Transverse colon (tissue), 4 donors: ENCODE measurements at regions not wholly inside any gene's neighbourhood (a gene's known extent, or its start where the extent isn't known, plus 50 kb on each side); places are given as distances from the start of the nearest gene placed in this dataset.

Experiments
- DNase-seq: peaks from one replicate; pipeline ENCODE4 v3.0.0-alpha.2; 2019
- H3K27ac ChIP-seq, 4 donors: fragments of 200-600 bp; sonication (generic); 2 replicates each; pipeline ENCODE4 v1.5.1; 2016 to 2018; ENCODE audit warnings: inconsistent platforms in 4 of 4
- H3K27me3 ChIP-seq: fragments of 200-600 bp; sonication (generic); 2 replicates; pipeline ENCODE4 v1.5.1; 2017; ENCODE audit warnings: inconsistent platforms
- H3K36me3 ChIP-seq, 4 donors: fragments of 200-600 bp; sonication (generic); 2 replicates each; pipeline ENCODE4 v1.5.1; 2017 to 2019; ENCODE audit warnings: inconsistent platforms in 4 of 4
- H3K4me1 ChIP-seq, 4 donors: fragments of 200-600 bp; sonication (generic); 2 replicates each; pipeline ENCODE4 v1.5.1; 2017 to 2020; ENCODE audit warnings: inconsistent platforms in 4 of 4
- H3K4me3 ChIP-seq, 4 donors: fragments of 200-600 bp; sonication (generic); 1 replicate in 1 of 4; 2 replicates in 3 of 4; pipeline versions ENCODE4 v1.5.1 to v1.6.1; 2017 to 2019; ENCODE audit warnings: inconsistent platforms in 4 of 4
- H3K9me3 ChIP-seq, 2 donors: fragments of 200-600 bp; sonication (generic); 2 replicates each; pipeline ENCODE4 v1.5.1; 2017 to 2019; ENCODE audit warnings: inconsistent platforms in 2 of 2
- EP300 ChIP-seq: sonication (generic); formaldehyde crosslinking; IDR thresholded peaks from one replicate; pipeline ENCODE4 v1.6.1; 2017; ENCODE audit warnings: antibody characterized with exemption, low read depth
- POLR2A ChIP-seq: fragments of 450-650 bp; IDR thresholded peaks from one replicate; pipeline ENCODE4 v1.6.1; 2016; ENCODE audit warnings: antibody characterized with exemption, mild to moderate bottlenecking, moderate library complexity
- POLR2AphosphoS5 ChIP-seq, 3 donors: sonication (generic); formaldehyde crosslinking; IDR thresholded peaks; one replicate each; pipeline ENCODE4 v1.6.1; 2016; ENCODE audit warnings: antibody characterized with exemption in 3 of 3
- WGBS, 2 donors: methylation state at CpG; one replicate each; pipeline ENCODE4 v1.1.5; 2018; ENCODE audit warnings: low coverage in 1 of 2; 5-methylcytosine and 5-hydroxymethylcytosine counted together
- in situ Hi-C, 4 donors: fragments of 200-750 bp; cut with MboI; loops; one replicate each; pipeline versions ENCODE4 v1.15.0 to v1.15.1; 2017; ENCODE audit warnings: low sequenced_read_pairs in 3 of 4, low pct_ligation_motif_present in 1 of 4, low pct_unique_long_range_greater_than_20kb in 1 of 4
- intact Hi-C: fragments of 100-400 bp; cut with DNase I; formaldehyde crosslinking; loops from one replicate; pipeline ENCODE4 v1.15.1; 2023; ENCODE audit warnings: low total_unique reads
- TF ChIP-seq, protein P1 (sequence below), 5 experiments: fragments of 200-600 bp in 3 of 5; fragments of 450-650 bp in 2 of 5; sonication (generic) in 3 of 5; IDR thresholded peaks; 1 replicate in 2 of 5; 2 replicates in 3 of 5; pipeline ENCODE4 v1.5.1; 2016 to 2017; ENCODE audit warnings: antibody characterized with exemption in 5 of 5, inconsistent platforms in 3 of 5, mild to moderate bottlenecking in 2 of 5, moderate library complexity in 1 of 5

DNA sequence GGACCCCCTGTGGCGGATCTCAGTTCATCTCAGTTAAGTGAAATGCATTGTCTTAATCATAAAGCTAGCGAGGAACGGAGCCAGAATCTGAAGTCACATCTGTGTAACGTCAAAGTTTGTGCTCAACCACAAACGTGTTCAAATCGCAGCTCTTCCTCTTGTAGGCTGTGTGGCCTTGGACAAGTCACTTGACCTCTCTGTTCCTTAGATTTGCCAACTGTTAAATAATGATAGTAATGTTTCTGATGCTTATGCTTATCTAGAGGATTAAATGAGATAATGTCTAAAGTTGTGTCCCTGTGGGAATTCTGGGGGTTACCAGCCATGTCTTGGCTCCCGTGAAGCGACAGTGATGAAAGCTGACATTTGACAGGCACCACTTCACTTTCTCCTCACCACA is 69.2 kb upstream of the NEURL1B start:
- H3K27me3 ChIP-seq = no peaks in the 10 kb centered on the region
- no peak for DNase-seq
- no peaks in the 10 kb centered on the region for H3K36me3 ChIP-seq
- no peak overlapping the region for H3K4me3 ChIP-seq
- WGBS, 2 donors = 79 to 100% methylated on average over 2 to 8 of the region's 8 CpGs
- intact Hi-C loops = no loop called here
- no peaks in the 10 kb centered on the region for H3K9me3 ChIP-seq
- H3K27ac ChIP-seq = no peak overlapping the region
- H3K4me1 ChIP-seq = peaks cover 11 to 43% (median 26%) of the 10 kb centered on the region in 4 donors
- TF ChIP-seq POLR2A = no peak
- no peak for TF ChIP-seq EP300
- TF ChIP-seq, protein P1, sequence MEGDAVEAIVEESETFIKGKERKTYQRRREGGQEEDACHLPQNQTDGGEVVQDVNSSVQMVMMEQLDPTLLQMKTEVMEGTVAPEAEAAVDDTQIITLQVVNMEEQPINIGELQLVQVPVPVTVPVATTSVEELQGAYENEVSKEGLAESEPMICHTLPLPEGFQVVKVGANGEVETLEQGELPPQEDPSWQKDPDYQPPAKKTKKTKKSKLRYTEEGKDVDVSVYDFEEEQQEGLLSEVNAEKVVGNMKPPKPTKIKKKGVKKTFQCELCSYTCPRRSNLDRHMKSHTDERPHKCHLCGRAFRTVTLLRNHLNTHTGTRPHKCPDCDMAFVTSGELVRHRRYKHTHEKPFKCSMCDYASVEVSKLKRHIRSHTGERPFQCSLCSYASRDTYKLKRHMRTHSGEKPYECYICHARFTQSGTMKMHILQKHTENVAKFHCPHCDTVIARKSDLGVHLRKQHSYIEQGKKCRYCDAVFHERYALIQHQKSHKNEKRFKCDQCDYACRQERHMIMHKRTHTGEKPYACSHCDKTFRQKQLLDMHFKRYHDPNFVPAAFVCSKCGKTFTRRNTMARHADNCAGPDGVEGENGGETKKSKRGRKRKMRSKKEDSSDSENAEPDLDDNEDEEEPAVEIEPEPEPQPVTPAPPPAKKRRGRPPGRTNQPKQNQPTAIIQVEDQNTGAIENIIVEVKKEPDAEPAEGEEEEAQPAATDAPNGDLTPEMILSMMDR (IDR thresholded peaks at IDR 0.05) = no peak
- TF ChIP-seq POLR2AphosphoS5 (IDR thresholded peaks at IDR 0.05) = no peak
- in situ Hi-C loops = no loop called here

DNA sequence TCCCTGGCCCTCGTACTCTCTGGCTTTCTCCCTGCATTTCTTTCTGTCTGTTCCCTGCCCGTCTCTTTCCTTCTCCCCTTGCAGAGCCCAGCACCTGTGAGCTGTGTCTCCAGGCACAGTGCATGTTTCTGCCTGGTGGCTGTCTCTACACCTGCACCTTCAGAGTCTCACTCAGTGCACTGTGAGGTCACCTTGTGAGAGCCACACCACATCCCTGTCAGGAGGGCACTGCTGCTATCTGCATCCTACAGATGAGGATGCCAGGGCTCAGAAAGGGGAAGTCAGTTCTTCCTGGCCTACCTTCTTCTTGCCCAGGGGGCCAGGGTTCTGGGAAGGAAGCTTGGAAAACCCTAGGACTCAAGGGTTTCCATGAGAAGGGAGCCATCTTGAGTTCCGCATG is 69.7 kb upstream of the NEURL1B start:
- Histone ChIP-seq H3K9me3 (no peaks in the 10 kb centered on the region), H3K27me3 (no peaks in the 10 kb centered on the region), H3K4me1 (peaks cover 11 to 43% (median 26%) of the 10 kb centered on the region in 4 donors), H3K36me3 (no peaks in the 10 kb centered on the region), H3K27ac (no peak overlapping the region), H3K4me3 (no peak overlapping the region)
- DNase-seq = no peak
- TF ChIP-seq, protein P1 (IDR thresholded peaks at IDR 0.05) = no peak
- no peak for TF ChIP-seq EP300
- no peak for TF ChIP-seq POLR2A
- no peak for TF ChIP-seq POLR2AphosphoS5 (IDR thresholded peaks at IDR 0.05)
- intact Hi-C loops (no loop called here), in situ Hi-C loops (no loop called here)
- 52% methylated on average over 3 of the region's 3 CpGs; no CpG with 5 or more reads in 1 of the 2 donors for WGBS, 2 donors

DNA sequence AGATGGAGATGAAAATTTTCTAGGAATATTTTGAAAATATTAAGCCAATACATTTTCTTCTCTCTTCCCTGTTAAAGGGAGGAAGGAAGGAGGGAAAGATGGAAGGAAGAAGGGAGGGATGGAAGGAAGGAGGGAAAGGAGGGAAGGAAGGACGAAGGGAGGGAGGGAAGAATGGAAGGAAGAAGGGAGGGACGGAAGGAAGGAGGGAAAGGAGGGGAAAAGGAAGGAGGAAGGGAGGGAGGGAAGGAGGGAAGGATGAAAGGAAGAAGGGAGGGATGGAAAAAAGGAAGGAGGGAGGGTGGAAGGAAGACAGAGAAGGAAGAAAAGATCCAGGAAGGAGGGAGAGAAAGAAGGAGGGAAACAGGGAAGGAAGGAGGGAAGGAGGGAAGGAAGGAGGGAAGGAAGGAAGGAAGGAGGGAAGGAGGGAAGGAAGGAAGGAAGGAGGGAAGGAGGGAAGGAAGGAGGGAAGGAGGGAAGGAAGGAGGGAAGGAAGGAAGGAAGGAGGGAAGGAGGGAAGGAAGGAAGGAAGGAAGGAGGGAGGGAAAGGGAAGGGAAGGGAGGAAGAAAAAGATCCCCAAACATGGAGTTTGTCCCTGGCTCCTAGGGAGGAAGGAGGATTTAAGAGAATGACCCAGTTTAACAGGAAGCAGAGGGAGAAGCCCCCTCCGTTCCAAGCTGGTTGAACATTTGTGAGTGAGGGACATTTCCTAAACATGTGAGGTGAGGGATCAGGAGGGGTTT is 70.3 kb upstream of the NEURL1B start:
- TF ChIP-seq POLR2AphosphoS5 (IDR thresholded peaks at IDR 0.05) (no peak), EP300 (no peak), POLR2A (no peak)
- TF ChIP-seq, protein P1 (IDR thresholded peaks at IDR 0.05) = no peak
- Histone ChIP-seq H3K27ac (peak overlapping the region; percentile 9 to 66 (median 36)), H3K36me3 (no peaks in the 10 kb centered on the region), H3K4me1 (peaks cover 11 to 43% (median 26%) of the 10 kb centered on the region in 4 donors), H3K4me3 (no peak overlapping the region), H3K27me3 (no peaks in the 10 kb centered on the region), H3K9me3 (no peaks in the 10 kb centered on the region)
- WGBS, 2 donors = 77 to 92% methylated on average over 2 to 3 of the region's 3 CpGs
- in situ Hi-C loops (no loop called here), intact Hi-C loops (no loop called here)
- no peak for DNase-seq

DNA sequence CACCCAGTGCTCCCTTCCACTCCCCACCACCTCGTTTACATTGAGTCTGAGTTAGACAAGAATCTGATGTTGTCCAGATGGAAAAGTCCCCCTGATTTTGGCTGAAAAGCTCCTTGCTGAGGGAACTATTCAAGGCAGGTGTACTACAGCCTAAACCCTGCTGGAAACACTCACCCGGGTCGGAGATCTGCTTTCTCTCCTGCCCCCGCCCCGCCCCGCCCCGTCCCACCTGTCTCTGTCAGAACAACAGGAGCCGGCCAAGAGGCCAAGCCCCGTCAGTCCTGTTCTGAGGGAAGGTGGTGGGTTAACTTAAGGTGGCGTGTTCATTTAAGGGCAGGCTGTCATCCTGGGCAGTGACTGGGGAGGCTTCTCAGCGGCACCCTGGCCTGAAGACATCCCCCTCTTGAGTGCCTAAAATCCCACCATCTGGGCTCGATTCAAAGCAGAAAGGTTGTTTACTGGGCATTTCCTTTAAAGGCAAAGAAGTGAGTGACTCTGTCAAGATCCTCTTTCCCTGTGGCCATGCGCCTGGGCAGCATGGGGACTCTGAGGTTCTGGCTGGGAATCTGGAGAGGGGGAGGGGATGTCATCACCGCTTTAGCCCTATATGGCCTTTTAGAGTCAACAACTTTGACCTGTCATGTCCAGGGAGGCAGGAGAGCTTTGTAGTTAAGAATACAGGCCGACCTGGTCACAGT is 71.1 kb upstream of the NEURL1B start:
- H3K27ac ChIP-seq = peak overlapping the region; percentile 9 to 66 (median 36)
- in situ Hi-C loops = no loop called here
- H3K9me3 ChIP-seq = no peaks in the 10 kb centered on the region
- intact Hi-C loops = no loop called here
- no peak overlapping the region for H3K4me3 ChIP-seq
- H3K4me1 ChIP-seq = peaks cover 11 to 51% (median 26%) of the 10 kb centered on the region in 4 donors
- no peaks in the 10 kb centered on the region for H3K27me3 ChIP-seq
- no peaks in the 10 kb centered on the region for H3K36me3 ChIP-seq
- DNase-seq = peak; percentile 54
- WGBS, 2 donors = 29 to 42% methylated on average over 1 to 10 of the region's 15 CpGs
- TF ChIP-seq POLR2A = no peak
- TF ChIP-seq, protein P1 (IDR thresholded peaks at IDR 0.05) = no peak
- TF ChIP-seq POLR2AphosphoS5 (IDR thresholded peaks at IDR 0.05) = no peak
- TF ChIP-seq EP300 = no peak
